ENCODE measurements at regions not wholly inside any gene's neighbourhood (a gene's known extent, or its start where the extent isn't known, plus 50 kb on each side); places are given as distances from the start of the nearest gene placed in this dataset.

DNA sequence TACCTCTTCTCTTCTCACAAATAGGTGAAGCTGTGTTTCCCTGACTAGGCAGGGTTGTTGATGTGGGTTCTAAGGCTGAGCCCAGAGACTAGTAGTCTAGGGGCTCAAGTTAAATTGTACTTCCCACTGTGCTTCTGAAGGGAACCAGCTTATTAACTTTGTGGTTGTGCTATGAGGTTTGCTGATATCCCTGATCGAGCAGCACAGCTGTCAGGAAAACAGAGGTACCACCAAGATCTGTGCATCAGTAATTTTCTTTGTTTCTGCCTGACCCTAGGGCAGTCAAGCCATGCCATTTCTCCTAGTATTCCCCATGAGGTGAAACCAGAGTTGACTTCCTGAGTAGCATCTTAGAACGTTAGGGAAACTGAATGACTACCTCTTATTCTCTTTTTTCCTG is 853.8 kb upstream of the MIR17HG start:
- Histone ChIP-seq H4K8ac (ENCODE audit: low read depth in 2 of 2, low read length in 2 of 2) (no peak overlapping the region), H3K27ac (ENCODE audit: insufficient read depth, low read length) (no peak overlapping the region), H3K9me1 (ENCODE audit: insufficient read depth, low read length) (no peaks in the 10 kb centered on the region), H2AK5ac (ENCODE audit: low read depth, low read length) (no peak overlapping the region), H3K4me3 (ENCODE audit: insufficient read depth, low read depth, low read length) (no peak overlapping the region), H3K23ac (ENCODE audit: low read depth, low read length) (no peak overlapping the region), H2BK120ac (ENCODE audit: low read depth, low read length) (no peak overlapping the region), H2BK5ac (ENCODE audit: low read depth, low read length, poor library complexity, severe bottlenecking) (no peak overlapping the region), H3K27me3 (ENCODE audit: control insufficient read depth, insufficient read depth, low read length) (no peaks in the 10 kb centered on the region), H4K91ac (ENCODE audit: insufficient read depth, low read depth, low read length) (no peak overlapping the region), H3K4me2 (ENCODE audit: low read depth, low read length) (no peak overlapping the region), H4K20me1 (ENCODE audit: insufficient read depth, low read length) (no peaks in the 10 kb centered on the region), H3K18ac (ENCODE audit: low read depth, low read length) (no peak overlapping the region), H2BK20ac (ENCODE audit: low read depth, low read length) (no peak overlapping the region), H3K14ac (replicated peaks; ENCODE audit: low read depth, low read length) (no peak overlapping the region), H3K36me3 (ENCODE audit: control insufficient read depth, insufficient read depth, low read length) (no peaks in the 10 kb centered on the region), H2AK9ac (replicated peaks; ENCODE audit: low read depth, low read length, poor library complexity) (no peak overlapping the region), H2BK15ac (ENCODE audit: low read depth, low read length) (no peak overlapping the region), H3K9me3 (ENCODE audit: control insufficient read depth, insufficient read depth, low read length) (peaks cover 3% of the 10 kb centered on the region; the same call in 1 of the 2 replicates), H3K9ac (ENCODE audit: low read depth, low read length) (no peak overlapping the region), H4K5ac (ENCODE audit: low read depth, low read length) (no peak overlapping the region), H3K4ac (ENCODE audit: low read depth, low read length) (no peak overlapping the region), H3K4me1 (ENCODE audit: control insufficient read depth, insufficient read depth, low read length) (no peaks in the 10 kb centered on the region), H2AFZ (replicated peaks; ENCODE audit: low read length, poor library complexity) (no peak overlapping the region), H3K79me1 (ENCODE audit: low read depth in 1 of 2, low read length in 2 of 2) (no peaks in the 10 kb centered on the region), H3K56ac (ENCODE audit: extremely low read depth, insufficient read depth, low read length) (no peak overlapping the region)
- intact Hi-C loops (cut with micrococcal nuclease), result no loop called here
- no peak for ATAC-seq (ENCODE audit: low read depth)
- in situ Hi-C loops (cut with MboI; ENCODE audit: low sequenced_read_pairs), result no loop called here
- no TSS peak for BruUV-seq (replicated peaks)
- TF ChIP-seq BHLHE40 (IDR thresholded peaks at IDR 0.05; ENCODE audit: low read depth, low read length) (no peak), NFE2L2 (IDR thresholded peaks at IDR 0.05; ENCODE audit: low read depth, low read length) (no peak), CEBPB (IDR thresholded peaks at IDR 0.05; ENCODE audit: low read depth, low read length) (no peak), CHD1 (IDR thresholded peaks at IDR 0.05; ENCODE audit: low read depth, low read length) (no peak), POLR2A (IDR thresholded peaks at IDR 0.05; ENCODE audit: low read depth, low read length) (no peak), USF2 (IDR thresholded peaks at IDR 0.05; ENCODE audit: low read depth, low read length) (no peak), MAFK (IDR thresholded peaks at IDR 0.05; ENCODE audit: low read depth, low read length) (no peak), RFX5 (IDR thresholded peaks at IDR 0.05; ENCODE audit: low read depth, low read length) (no peak), RCOR1 (IDR thresholded peaks at IDR 0.05; ENCODE audit: insufficient replicate concordance, low read length) (no peak), FOS (IDR thresholded peaks at IDR 0.05; ENCODE audit: low read depth, low read length) (no peak), RAD21 (IDR thresholded peaks at IDR 0.05; ENCODE audit: low read length) (no peak), SMC3 (IDR thresholded peaks at IDR 0.05; ENCODE audit: low read depth, low read length) (no peak), MXI1 (IDR thresholded peaks at IDR 0.05; ENCODE audit: borderline replicate concordance, low read depth, low read length) (no peak), CTCF (conservative IDR thresholded peaks at IDR 0.05; ENCODE audit: low read depth, low read length) (no peak), MAZ (IDR thresholded peaks at IDR 0.05; ENCODE audit: borderline replicate concordance, low read depth, low read length) (no peak)
- TF ChIP-seq, protein P1, sequence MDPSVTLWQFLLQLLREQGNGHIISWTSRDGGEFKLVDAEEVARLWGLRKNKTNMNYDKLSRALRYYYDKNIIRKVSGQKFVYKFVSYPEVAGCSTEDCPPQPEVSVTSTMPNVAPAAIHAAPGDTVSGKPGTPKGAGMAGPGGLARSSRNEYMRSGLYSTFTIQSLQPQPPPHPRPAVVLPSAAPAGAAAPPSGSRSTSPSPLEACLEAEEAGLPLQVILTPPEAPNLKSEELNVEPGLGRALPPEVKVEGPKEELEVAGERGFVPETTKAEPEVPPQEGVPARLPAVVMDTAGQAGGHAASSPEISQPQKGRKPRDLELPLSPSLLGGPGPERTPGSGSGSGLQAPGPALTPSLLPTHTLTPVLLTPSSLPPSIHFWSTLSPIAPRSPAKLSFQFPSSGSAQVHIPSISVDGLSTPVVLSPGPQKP (IDR thresholded peaks at IDR 0.05; ENCODE audit: borderline replicate concordance, low read depth, low read length), result no peak
- WGBS, 2 experiments (ENCODE audit: extremely low coverage in 2 of 2, insufficient read length in 1 of 2), result 57% methylated on average over 1 of the region's 2 CpGs; no CpG with 5 or more reads in 1 of the 2 experiments
- dilution Hi-C loops (cut with HindIII; ENCODE audit: low sequenced_read_pairs, unreplicated experiment), result no loop called here
- DNase-seq, result no peak
- ChIA-PET POLR2A (ENCODE audit: unreplicated experiment) (interaction anchor here (0.6 kb wide), 1 partner anchor 10 kb away, joined by 5 read pairs; no protein-coding TSS in a partner anchor), CTCF (interaction anchor here (0.6 kb wide), 1 partner anchor 66 kb away, joined by 3 read pairs; no protein-coding TSS in a partner anchor)

Measured in IMR-90 (cell line).